ENCODE measurements at regions not wholly inside any gene's neighbourhood (a gene's known extent, or its start where the extent isn't known, plus 50 kb on each side); places are given as distances from the start of the nearest gene placed in this dataset.

DNA sequence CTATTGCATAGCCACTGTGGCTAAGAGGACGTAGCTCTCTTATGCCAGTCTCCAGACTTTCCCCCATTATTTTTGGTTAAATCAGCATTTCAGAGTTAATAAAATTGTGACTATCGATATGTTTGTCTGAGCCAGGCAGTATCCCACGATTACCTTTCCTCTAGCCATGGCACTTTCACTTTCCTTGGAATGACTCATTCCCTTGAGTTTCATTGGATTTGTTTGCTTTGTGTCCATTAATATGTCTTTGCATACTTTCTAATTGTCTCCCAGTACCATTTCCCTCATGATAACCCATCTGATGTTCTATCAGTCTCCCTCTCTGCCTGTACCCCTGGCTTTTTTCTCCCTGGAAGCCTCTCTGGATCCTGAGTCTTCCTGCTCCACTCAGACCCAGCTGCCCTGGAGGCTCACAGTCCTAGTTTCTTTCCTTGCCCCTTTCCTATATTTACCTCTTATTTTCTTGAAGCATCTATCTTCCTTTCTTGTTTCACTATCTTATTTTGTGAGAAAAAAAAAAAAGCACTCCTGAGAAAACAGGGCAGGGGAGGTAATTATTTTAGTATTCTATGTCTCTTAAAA lies 126.1 kb downstream of the MTX2 start:
- TF ChIP-seq, protein P1, sequence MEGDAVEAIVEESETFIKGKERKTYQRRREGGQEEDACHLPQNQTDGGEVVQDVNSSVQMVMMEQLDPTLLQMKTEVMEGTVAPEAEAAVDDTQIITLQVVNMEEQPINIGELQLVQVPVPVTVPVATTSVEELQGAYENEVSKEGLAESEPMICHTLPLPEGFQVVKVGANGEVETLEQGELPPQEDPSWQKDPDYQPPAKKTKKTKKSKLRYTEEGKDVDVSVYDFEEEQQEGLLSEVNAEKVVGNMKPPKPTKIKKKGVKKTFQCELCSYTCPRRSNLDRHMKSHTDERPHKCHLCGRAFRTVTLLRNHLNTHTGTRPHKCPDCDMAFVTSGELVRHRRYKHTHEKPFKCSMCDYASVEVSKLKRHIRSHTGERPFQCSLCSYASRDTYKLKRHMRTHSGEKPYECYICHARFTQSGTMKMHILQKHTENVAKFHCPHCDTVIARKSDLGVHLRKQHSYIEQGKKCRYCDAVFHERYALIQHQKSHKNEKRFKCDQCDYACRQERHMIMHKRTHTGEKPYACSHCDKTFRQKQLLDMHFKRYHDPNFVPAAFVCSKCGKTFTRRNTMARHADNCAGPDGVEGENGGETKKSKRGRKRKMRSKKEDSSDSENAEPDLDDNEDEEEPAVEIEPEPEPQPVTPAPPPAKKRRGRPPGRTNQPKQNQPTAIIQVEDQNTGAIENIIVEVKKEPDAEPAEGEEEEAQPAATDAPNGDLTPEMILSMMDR (IDR thresholded peaks at IDR 0.05) = no peak
- Histone ChIP-seq H3K9me3 (no peaks in the 10 kb centered on the region), H3K27me3 (no peaks in the 10 kb centered on the region), H3K36me3 (no peaks in the 10 kb centered on the region), H3K4me1 (no peaks in the 10 kb centered on the region), H3K4me3 (no peak overlapping the region), H3K27ac (no peak overlapping the region)
- intact Hi-C loops (cut with DNase I) = no loop called here
- no peak for FAIRE-seq
- no peak for ATAC-seq
- WGBS, 2 donors = 72 to 77% methylated on average over 3 of the region's 3 CpGs
- no peak for DNase-seq

DNA sequence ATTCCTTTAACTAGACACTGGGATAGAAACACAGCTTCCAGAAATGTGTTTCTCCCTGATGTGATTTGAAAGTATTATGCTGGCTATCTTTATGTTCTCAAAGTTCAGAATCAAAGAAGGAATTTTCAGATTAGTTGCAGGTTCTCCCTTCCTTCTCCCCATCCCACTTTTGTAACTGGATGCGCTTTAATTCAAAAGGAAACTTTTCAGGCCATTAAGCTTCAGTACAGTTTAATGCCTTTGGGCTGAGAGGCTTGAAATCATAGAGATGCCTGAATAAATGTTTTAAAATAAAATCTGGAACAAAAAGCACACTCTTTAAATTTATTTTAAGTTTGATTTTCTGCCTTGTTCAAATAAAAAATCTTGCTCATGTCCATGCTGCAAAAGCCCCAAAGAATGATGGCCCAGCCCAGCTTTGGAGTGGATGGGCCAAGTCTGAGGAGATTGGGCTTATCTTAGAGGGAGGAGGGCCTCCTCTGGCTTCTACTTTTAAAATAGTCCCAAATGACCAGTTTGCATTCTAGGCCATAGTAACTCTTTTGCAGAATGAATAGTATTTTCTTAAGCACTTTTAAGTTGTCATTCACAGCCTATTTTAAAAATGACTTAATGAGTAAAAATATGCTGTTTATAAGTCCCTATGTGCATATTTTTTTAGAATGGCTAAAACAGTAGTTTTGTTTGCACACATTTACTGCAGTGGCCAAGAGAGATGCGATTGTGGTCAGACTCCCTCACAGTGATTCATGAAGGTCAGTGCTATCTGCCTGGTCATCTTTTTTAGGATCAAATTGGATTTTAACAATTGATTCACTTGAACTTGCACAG lies 129.2 kb downstream of the MTX2 start:
- WGBS, 2 donors = 87% methylated on average over 2 of the region's 2 CpGs
- intact Hi-C loops (cut with DNase I) = no loop called here
- DNase-seq (no peak), ATAC-seq (no peak), FAIRE-seq (no peak)
- no peaks in the 10 kb centered on the region for H3K9me3 ChIP-seq
- TF ChIP-seq, protein P1 (IDR thresholded peaks at IDR 0.05) = no peak
- H3K27ac ChIP-seq = no peak overlapping the region
- no peak overlapping the region for H3K4me3 ChIP-seq
- H3K27me3 ChIP-seq = no peaks in the 10 kb centered on the region
- H3K36me3 ChIP-seq = no peaks in the 10 kb centered on the region
- no peaks in the 10 kb centered on the region for H3K4me1 ChIP-seq

DNA sequence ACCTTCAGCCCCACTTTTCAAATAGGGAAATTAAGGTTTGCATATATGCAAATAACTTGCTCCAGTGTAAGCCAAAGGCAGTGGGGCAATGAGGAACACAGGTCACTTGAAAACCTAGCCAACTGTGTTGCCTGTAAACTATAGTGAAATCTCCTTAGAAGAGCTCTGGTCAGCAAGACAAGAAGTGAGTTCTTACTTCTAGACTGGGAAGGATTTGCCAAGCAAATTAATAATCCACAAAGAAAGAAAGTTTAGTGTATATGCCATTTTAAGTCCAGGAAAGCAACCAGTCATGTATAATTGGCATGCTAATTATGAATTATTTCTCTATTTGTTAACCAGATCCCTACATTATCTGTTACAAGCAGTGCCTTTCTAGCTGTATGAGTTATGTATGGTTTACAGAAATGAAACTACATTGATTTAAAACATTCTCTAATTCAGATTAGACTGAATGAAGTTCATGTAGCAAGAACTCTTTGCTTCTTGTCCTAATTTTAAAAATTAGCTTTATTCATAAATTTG lies 129.9 kb downstream of the MTX2 start:
- no peak for ATAC-seq
- DNase-seq = no peak
- no peaks in the 10 kb centered on the region for H3K36me3 ChIP-seq
- H3K9me3 ChIP-seq = no peaks in the 10 kb centered on the region
- FAIRE-seq = no peak
- TF ChIP-seq, protein P1 (IDR thresholded peaks at IDR 0.05) = no peak
- H3K4me1 ChIP-seq = no peaks in the 10 kb centered on the region
- intact Hi-C loops (cut with DNase I) = no loop called here
- H3K4me3 ChIP-seq = no peak overlapping the region
- H3K27ac ChIP-seq = no peak overlapping the region
- no peaks in the 10 kb centered on the region for H3K27me3 ChIP-seq

DNA sequence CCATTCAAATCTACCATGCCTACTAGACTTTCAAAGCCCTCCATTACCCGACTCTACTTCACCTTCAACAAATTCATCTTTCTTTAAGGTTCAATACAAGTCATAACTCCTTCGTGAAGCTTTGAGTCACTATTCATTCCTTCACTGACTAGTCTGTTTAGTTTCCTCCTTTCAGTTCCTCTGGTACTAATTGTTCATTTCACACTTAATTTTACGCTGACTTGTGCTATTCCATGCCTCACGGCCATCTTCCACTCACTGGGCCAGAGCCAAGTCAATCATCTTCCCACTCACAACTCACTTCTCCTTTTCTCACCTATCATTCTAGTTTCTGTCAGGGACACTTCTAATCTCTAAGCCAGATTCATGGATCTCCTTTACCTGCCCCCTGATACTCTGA lies 136.2 kb downstream of the MTX2 start:
- WGBS, 2 donors = no CpG with 5 or more reads among the region's 4 CpGs
- no peak overlapping the region for H3K4me3 ChIP-seq
- intact Hi-C loops (cut with DNase I) = no loop called here
- no peak for FAIRE-seq
- ATAC-seq = no peak
- H3K9me3 ChIP-seq = no peaks in the 10 kb centered on the region
- H3K36me3 ChIP-seq = no peaks in the 10 kb centered on the region
- no peak overlapping the region for H3K27ac ChIP-seq
- no peak for DNase-seq
- no peaks in the 10 kb centered on the region for H3K4me1 ChIP-seq
- no peaks in the 10 kb centered on the region for H3K27me3 ChIP-seq
- TF ChIP-seq, protein P1 (IDR thresholded peaks at IDR 0.05) = no peak

DNA sequence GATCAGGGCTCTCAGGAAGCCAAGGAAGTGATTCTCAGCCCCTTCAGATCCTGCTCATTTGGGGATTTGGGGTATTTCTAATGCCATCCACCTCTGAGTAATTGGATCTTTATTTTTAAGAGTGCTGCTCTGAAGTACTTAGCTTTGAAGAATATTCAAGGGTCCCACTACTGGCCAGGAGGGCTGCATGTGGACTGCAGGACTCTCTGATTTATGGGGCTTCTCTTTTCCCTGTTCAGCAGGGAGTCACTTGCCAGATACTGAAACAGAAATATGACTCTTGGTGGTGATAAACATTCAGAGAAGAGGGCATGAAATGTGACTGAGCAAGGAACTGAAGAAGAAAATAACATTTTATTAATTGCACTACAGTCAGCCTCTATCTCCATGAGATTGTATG lies 138.5 kb downstream of the MTX2 start:
- H3K27ac ChIP-seq = no peak overlapping the region
- no peaks in the 10 kb centered on the region for H3K27me3 ChIP-seq
- H3K4me3 ChIP-seq = no peak overlapping the region
- ATAC-seq (no peak), FAIRE-seq (no peak), DNase-seq (no peak)
- intact Hi-C loops (cut with DNase I) = no loop called here
- no peaks in the 10 kb centered on the region for H3K4me1 ChIP-seq
- TF ChIP-seq, protein P1 (IDR thresholded peaks at IDR 0.05) = no peak
- H3K9me3 ChIP-seq = no peaks in the 10 kb centered on the region
- no peaks in the 10 kb centered on the region for H3K36me3 ChIP-seq

Measured in pancreas (tissue), 10 donors.